ENCODE measurements at regions not wholly inside any gene's neighbourhood (a gene's known extent, or its start where the extent isn't known, plus 50 kb on each side); places are given as distances from the start of the nearest gene placed in this dataset.

DNA sequence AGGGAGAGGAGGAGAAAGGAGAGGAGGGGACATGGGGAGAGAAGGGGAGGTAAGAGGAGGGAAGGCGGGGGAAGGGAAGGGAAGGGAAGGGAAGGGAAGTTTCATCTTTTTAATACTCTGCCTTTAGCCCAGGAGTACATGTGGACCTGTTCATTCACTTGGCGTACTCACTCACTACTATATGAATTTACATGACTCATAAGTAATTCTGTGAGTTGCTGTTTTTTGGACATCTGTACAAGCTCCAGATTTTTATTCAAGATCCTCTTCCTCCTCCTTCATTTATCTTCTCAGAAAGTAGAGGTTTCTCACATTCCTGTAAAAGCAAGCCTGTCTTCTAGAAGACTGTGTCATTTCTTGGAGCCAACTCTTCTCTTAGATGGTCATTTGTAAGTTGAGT is 84.6 kb downstream of the RDH14 start:
- TF ChIP-seq POLR2AphosphoS5 (IDR thresholded peaks at IDR 0.05; ENCODE audit: borderline replicate concordance, low read depth, low read length) (no peak), EZH2 (IDR thresholded peaks at IDR 0.05) (no peak), FOXP2 (optimal IDR thresholded peaks at IDR 0.05; ENCODE audit: control extremely low read depth, extremely low read length, insufficient read depth) (no peak)

Measured in SK-N-MC (cell line).